A549 (cell line): ENCODE measurements at regions not wholly inside any gene's neighbourhood (a gene's known extent, or its start where the extent isn't known, plus 50 kb on each side); places are given as distances from the start of the nearest gene placed in this dataset.

ENCODE experiments used
- ATAC-seq, 2 experiments: fragments of 200-7000 bp in 1 of 2; fragments of >200 bp in 1 of 2; cut with Nextera tagmentation in 1 of 2; cut with Tn5 transposase in 1 of 2; 3 replicates each; pipeline versions ENCODE4 v1.8.0 to v1.9.1; 2018 to 2020; ENCODE audit warnings: mild to moderate bottlenecking in 1 of 2, moderate library complexity in 1 of 2
- CTCF ChIA-PET: fragments of 300-600 bp; sonication (Branson Sonifier 250); formaldehyde crosslinking; extraction: SDS; loops from one replicate; lab custom pipeline; 2021; ENCODE audit warnings: antibody characterized with exemption, inconsistent platforms; lab: Yijun Ruan, JAX
- POLR2A ChIA-PET: fragments of 350-600 bp; formaldehyde crosslinking; extraction: SDS; loops from one replicate; lab custom pipeline; 2021; ENCODE audit warnings: antibody characterized with exemption, inconsistent platforms; lab: Yijun Ruan, JAX
- DNase-seq, 2 experiments: peaks; one replicate each; pipeline versions ENCODE4 v3.0.0 to v3.0.0-alpha.2; 2011 to 2016; ENCODE audit warnings: low read depth in 1 of 2, low spot score in 1 of 2
- FAIRE-seq: peaks from 2 replicates; lab custom pipeline; 2011; peaks lifted over from hg19 to GRCh38; lab: Jason Lieb, UNC
- H3K27ac ChIP-seq, 2 experiments: fragments of >200 bp; sonication (Bioruptor Twin); formaldehyde crosslinking; 3 replicates each; pipeline ENCODE4 v1.5.1; 2016 to 2017
- H3K4me1 ChIP-seq: fragments of >200 bp; sonication (Bioruptor Twin); formaldehyde crosslinking; 3 replicates; pipeline ENCODE4 v1.6.1; 2016
- H3K4me2 ChIP-seq: fragments of >200 bp; sonication (Bioruptor Twin); formaldehyde crosslinking; 3 replicates; pipeline ENCODE4 v1.6.1; 2016
- H3K4me3 ChIP-seq: fragments of >200 bp; sonication (Bioruptor Twin); formaldehyde crosslinking; 3 replicates; pipeline ENCODE4 v1.5.1; 2016
- H3K9me3 ChIP-seq: fragments of >200 bp; sonication (Bioruptor Twin); formaldehyde crosslinking; 3 replicates; pipeline ENCODE4 v1.6.1; 2016
- CBX2 ChIP-seq: fragments of 200-600 bp; sonication (generic); IDR thresholded peaks from 2 replicates; pipeline ENCODE4 v1.6.1; 2016; ENCODE audit warnings: low read depth, mild to moderate bottlenecking, borderline replicate concordance
- CBX8 ChIP-seq: fragments of 200-600 bp; sonication (generic); IDR thresholded peaks from 2 replicates; pipeline ENCODE4 v1.6.1; 2016
- CHD2 ChIP-seq: fragments of 150-350 bp; IDR thresholded peaks from 2 replicates; pipeline ENCODE4 v1.6.1; 2014; ENCODE audit warnings: low read length; ENCODE audit not compliant: partially characterized antibody
- EHF ChIP-seq: fragments of 250-450 bp; sonication (Bioruptor Pico); IDR thresholded peaks from 2 replicates; pipeline ENCODE4 v1.5.0; 2020; ENCODE audit warnings: mild to moderate bottlenecking
- EHMT2 ChIP-seq: fragments of 200-600 bp; sonication (generic); IDR thresholded peaks from 2 replicates; pipeline ENCODE4 v1.6.1; 2016; ENCODE audit warnings: antibody characterized with exemption, low read depth, mild to moderate bottlenecking, moderate library complexity
- EP300 ChIP-seq, 2 experiments: fragments of >200 bp; sonication (Bioruptor Twin); formaldehyde crosslinking; IDR thresholded peaks; 2 replicates in 1 of 2; 3 replicates in 1 of 2; pipeline ENCODE4 v1.6.1; 2016 to 2017
- ESRRA ChIP-seq: fragments of 150-350 bp; IDR thresholded peaks from 2 replicates; pipeline ENCODE4 v1.6.1; 2014; ENCODE audit warnings: mild to moderate bottlenecking, low read length, borderline replicate concordance
- FOSB ChIP-seq: fragments of 250-450 bp; sonication (Bioruptor Pico); IDR thresholded peaks from 2 replicates; pipeline ENCODE4 v1.5.0; 2020; ENCODE audit warnings: mild to moderate bottlenecking, moderate library complexity
- FOXS1 ChIP-seq: fragments of 250-450 bp; sonication (Bioruptor Pico); IDR thresholded peaks from 2 replicates; pipeline ENCODE4 v1.5.0; 2020; ENCODE audit warnings: mild to moderate bottlenecking, moderate library complexity
- HDAC2 ChIP-seq: fragments of 200-600 bp; sonication (generic); IDR thresholded peaks from 2 replicates; pipeline ENCODE4 v1.6.1; 2016
- HEYL ChIP-seq: fragments of 250-450 bp; sonication (Bioruptor Pico); IDR thresholded peaks from 2 replicates; pipeline ENCODE4 v1.8.0; 2021; ENCODE audit warnings: mild to moderate bottlenecking, moderate library complexity
- HOXA7 ChIP-seq: fragments of 250-450 bp; sonication (Bioruptor Pico); IDR thresholded peaks from 2 replicates; pipeline ENCODE4 v1.5.0; 2020; ENCODE audit warnings: mild to moderate bottlenecking, moderate library complexity
- HOXB13 ChIP-seq: fragments of 250-450 bp; sonication (Bioruptor Pico); IDR thresholded peaks from 2 replicates; pipeline ENCODE4 v1.5.0; 2020; ENCODE audit warnings: low read depth, mild to moderate bottlenecking, moderate library complexity
- JUN ChIP-seq, 2 experiments: fragments of >200 bp; sonication (Bioruptor Twin); formaldehyde crosslinking; IDR thresholded peaks; 2 replicates in 1 of 2; 3 replicates in 1 of 2; pipeline ENCODE4 v1.6.1; 2016 to 2017
- MAFK ChIP-seq: fragments of 450-650 bp; IDR thresholded peaks from 2 replicates; pipeline ENCODE4 v1.6.1; 2014; ENCODE audit not compliant: partially characterized antibody
- NPAS2 ChIP-seq: fragments of 250-450 bp; sonication (Bioruptor Pico); IDR thresholded peaks from 2 replicates; pipeline ENCODE4 v1.8.0; 2022; ENCODE audit warnings: mild to moderate bottlenecking, moderate library complexity, borderline replicate concordance
- NR3C1 ChIP-seq: fragments of >200 bp; sonication (Bioruptor Twin); formaldehyde crosslinking; IDR thresholded peaks from 3 replicates; pipeline ENCODE4 v1.6.1; 2017
- PHF8 ChIP-seq: fragments of 200-600 bp; sonication (generic); IDR thresholded peaks from 2 replicates; pipeline ENCODE4 v1.6.1; 2016; ENCODE audit warnings: low read depth, mild to moderate bottlenecking, antibody characterized with exemption, moderate library complexity, borderline replicate concordance
- POLR2A ChIP-seq: IDR thresholded peaks from 2 replicates; pipeline ENCODE4 v1.6.1; 2012; ENCODE audit warnings: mild to moderate bottlenecking, low read length
- SMC3 ChIP-seq: fragments of >200 bp; sonication (Bioruptor Twin); formaldehyde crosslinking; IDR thresholded peaks from 3 replicates; pipeline ENCODE4 v1.6.1; 2018; ENCODE audit warnings: inconsistent platforms
- TFCP2L1 ChIP-seq: fragments of 250-450 bp; sonication (Bioruptor Pico); IDR thresholded peaks from 2 replicates; pipeline ENCODE4 v1.5.0; 2021; ENCODE audit warnings: mild to moderate bottlenecking
- ZC3H11A ChIP-seq: fragments of 450-650 bp; IDR thresholded peaks from 2 replicates; pipeline ENCODE4 v1.6.1; 2014; ENCODE audit warnings: antibody characterized with exemption, mild to moderate bottlenecking
- ZFP36 ChIP-seq: fragments of 450-650 bp; IDR thresholded peaks from 2 replicates; pipeline ENCODE4 v1.6.1; 2014; ENCODE audit warnings: borderline replicate concordance; ENCODE audit not compliant: partially characterized antibody
- ZSCAN20 ChIP-seq: fragments of 250-450 bp; sonication (Bioruptor Pico); IDR thresholded peaks from 2 replicates; pipeline ENCODE4 v1.8.0; 2022; ENCODE audit warnings: mild to moderate bottlenecking, moderate library complexity
- WGBS: methylation state at CpG from one replicate; pipeline ENCODE4 v1.1.6; 2017; ENCODE audit errors: missing lambda C conversion rate; 5-methylcytosine and 5-hydroxymethylcytosine counted together
- TF ChIP-seq, protein P1 (sequence below): fragments of 250-450 bp; sonication (Bioruptor Pico); IDR thresholded peaks from 2 replicates; pipeline ENCODE4 v1.5.0; 2021; ENCODE audit warnings: mild to moderate bottlenecking, moderate library complexity, borderline replicate concordance
- TF ChIP-seq, protein P2 (sequence below): fragments of 150-350 bp; IDR thresholded peaks from 2 replicates; pipeline ENCODE4 v1.6.1; 2014; ENCODE audit warnings: low read depth, mild to moderate bottlenecking, low read length
- TF ChIP-seq, protein P3 (sequence below): IDR thresholded peaks from 2 replicates; pipeline ENCODE4 v1.6.1; 2012
- TF ChIP-seq, protein P4 (sequence below): fragments of >200 bp; sonication (Bioruptor Twin); formaldehyde crosslinking; IDR thresholded peaks from 3 replicates; pipeline ENCODE4 v1.6.1; 2016
- TF ChIP-seq, protein P5 (sequence below): fragments of >200 bp; sonication (Bioruptor Twin); formaldehyde crosslinking; IDR thresholded peaks from 3 replicates; pipeline ENCODE4 v1.5.1; 2016
- TF ChIP-seq, protein P6 (sequence below): IDR thresholded peaks from 2 replicates; pipeline ENCODE4 v1.6.1; 2012

DNA sequence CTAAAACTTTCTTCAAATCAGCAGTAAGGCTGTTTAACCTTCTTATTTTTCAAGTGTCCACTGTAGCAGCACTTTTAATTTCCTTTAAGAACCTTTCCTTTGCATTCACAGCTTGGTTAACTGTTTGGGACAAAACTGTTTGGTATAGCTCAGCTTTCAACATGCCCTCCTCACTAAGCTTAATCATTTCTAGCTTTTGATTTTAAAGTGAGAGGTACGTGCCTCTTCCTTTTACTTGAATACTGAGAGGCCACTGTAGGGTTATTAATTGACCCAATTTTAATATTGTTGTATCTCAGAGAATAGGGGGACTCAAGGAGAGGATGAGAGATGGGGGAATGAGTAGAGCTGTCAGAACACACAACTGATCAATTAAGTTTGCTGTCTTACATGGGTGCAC is 129.5 kb upstream of the MMS22L start:
- CTCF ChIA-PET: no interaction called here

DNA sequence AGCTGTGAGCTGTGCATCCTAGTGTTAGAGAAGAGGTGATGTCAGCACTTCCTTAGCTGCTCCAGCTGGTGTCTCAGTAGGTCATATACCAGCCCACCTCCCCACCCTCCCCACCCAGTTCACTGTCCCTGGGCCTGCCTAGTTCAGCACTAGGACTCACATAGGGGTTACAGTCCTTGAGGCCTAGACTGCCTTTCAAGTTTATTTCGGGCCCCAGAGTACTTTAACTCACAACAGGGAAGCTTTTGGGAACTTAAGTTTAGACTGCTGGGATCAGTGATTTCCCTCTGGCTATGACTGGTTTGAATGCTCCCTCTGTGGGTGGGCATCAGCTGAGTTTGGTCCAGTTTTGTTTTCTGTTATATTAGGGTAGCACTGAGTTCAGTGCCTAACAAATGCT is 139.2 kb upstream of the MMS22L start:
- Histone ChIP-seq H3K4me2 (no peak overlapping the region), H3K4me1 (no peaks in the 10 kb centered on the region), H3K27ac (no peak overlapping the region), H3K9me3 (no peaks in the 10 kb centered on the region), H3K4me3 (no peak overlapping the region)
- CTCF ChIA-PET: no interaction called here
- FAIRE-seq: no peak
- TF ChIP-seq FOXS1 (CRISPR knock-in tag): no peak
- TF ChIP-seq NR3C1: no peak
- no peak for TF ChIP-seq ESRRA
- no peak for TF ChIP-seq TFCP2L1 (CRISPR knock-in tag)
- TF ChIP-seq CBX2: no peak
- no peak for TF ChIP-seq HOXB13
- TF ChIP-seq SMC3: no peak
- TF ChIP-seq EHMT2: no peak
- TF ChIP-seq HOXA7: no peak
- TF ChIP-seq FOSB (CRISPR knock-in tag): no peak
- WGBS: 0% methylated on average over 1 of the region's 1 CpG
- no peak for DNase-seq
- no peak for ATAC-seq
- POLR2A ChIA-PET: no interaction called here

More for the DNA sequence above, 129.5 kb upstream of the MMS22L start:
- H3K4me3 ChIP-seq: no peak overlapping the region
- FAIRE-seq (no peak), DNase-seq (no peak), ATAC-seq (no peak)
- H3K27ac ChIP-seq: no peak overlapping the region
- no peaks in the 10 kb centered on the region for H3K4me1 ChIP-seq
- TF ChIP-seq HDAC2: no peak
- no peak for TF ChIP-seq HEYL
- TF ChIP-seq, protein P1, sequence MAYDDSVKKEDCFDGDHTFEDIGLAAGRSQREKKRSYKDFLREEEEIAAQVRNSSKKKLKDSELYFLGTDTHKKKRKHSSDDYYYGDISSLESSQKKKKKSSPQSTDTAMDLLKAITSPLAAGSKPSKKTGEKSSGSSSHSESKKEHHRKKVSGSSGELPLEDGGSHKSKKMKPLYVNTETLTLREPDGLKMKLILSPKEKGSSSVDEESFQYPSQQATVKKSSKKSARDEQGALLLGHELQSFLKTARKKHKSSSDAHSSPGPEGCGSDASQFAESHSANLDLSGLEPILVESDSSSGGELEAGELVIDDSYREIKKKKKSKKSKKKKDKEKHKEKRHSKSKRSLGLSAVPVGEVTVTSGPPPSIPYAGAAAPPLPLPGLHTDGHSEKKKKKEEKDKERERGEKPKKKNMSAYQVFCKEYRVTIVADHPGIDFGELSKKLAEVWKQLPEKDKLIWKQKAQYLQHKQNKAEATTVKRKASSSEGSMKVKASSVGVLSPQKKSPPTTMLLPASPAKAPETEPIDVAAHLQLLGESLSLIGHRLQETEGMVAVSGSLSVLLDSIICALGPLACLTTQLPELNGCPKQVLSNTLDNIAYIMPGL (CRISPR knock-in tag): no peak
- TF ChIP-seq ZFP36: no peak
- TF ChIP-seq ZSCAN20 (CRISPR knock-in tag): no peak
- no peak for TF ChIP-seq NR3C1
- no peak for TF ChIP-seq ZC3H11A
- TF ChIP-seq SMC3: no peak
- TF ChIP-seq, protein P2, sequence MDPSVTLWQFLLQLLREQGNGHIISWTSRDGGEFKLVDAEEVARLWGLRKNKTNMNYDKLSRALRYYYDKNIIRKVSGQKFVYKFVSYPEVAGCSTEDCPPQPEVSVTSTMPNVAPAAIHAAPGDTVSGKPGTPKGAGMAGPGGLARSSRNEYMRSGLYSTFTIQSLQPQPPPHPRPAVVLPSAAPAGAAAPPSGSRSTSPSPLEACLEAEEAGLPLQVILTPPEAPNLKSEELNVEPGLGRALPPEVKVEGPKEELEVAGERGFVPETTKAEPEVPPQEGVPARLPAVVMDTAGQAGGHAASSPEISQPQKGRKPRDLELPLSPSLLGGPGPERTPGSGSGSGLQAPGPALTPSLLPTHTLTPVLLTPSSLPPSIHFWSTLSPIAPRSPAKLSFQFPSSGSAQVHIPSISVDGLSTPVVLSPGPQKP: no peak
- no peaks in the 10 kb centered on the region for H3K9me3 ChIP-seq
- POLR2A ChIA-PET: interaction anchor here (0.6 kb wide), 1 partner anchor 69 kb away, joined by 6 read pairs; no protein-coding TSS in a partner anchor
- WGBS: 0% methylated on average over 1 of the region's 1 CpG
- H3K4me2 ChIP-seq: no peak overlapping the region

DNA sequence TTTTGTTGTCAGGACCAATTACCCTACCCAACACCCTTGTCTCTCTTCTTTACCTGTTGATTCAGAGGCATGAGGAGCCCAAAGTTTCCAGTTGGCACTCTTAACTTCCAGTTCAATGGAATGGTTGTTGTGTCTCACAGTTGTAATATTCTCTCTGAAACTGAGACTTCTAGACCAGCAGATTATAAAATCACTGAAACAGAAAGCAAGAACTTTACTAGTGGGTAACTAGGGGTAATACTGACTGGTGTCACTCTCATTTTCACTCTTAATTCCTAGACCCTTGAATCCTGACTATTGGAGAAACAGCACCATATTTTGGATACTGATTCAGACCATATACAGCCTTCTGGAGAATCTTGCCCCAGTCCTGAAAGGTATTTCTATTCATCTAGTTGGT is 140.2 kb upstream of the MMS22L start:
- Histone ChIP-seq H3K9me3 (no peaks in the 10 kb centered on the region), H3K4me2 (no peak overlapping the region), H3K27ac (no peak overlapping the region), H3K4me3 (no peak overlapping the region), H3K4me1 (no peaks in the 10 kb centered on the region)
- POLR2A ChIA-PET: no interaction called here
- CTCF ChIA-PET: no interaction called here
- DNase-seq: no peak
- ATAC-seq: no peak
- FAIRE-seq: no peak
- no peak for TF ChIP-seq NPAS2 (CRISPR knock-in tag)
- TF ChIP-seq EHF (CRISPR knock-in tag): no peak
- TF ChIP-seq ZC3H11A: no peak
- no peak for TF ChIP-seq POLR2A
- no peak for TF ChIP-seq FOXS1 (CRISPR knock-in tag)
- TF ChIP-seq, protein P3, sequence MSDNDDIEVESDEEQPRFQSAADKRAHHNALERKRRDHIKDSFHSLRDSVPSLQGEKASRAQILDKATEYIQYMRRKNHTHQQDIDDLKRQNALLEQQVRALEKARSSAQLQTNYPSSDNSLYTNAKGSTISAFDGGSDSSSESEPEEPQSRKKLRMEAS: no peak
- TF ChIP-seq, protein P4, sequence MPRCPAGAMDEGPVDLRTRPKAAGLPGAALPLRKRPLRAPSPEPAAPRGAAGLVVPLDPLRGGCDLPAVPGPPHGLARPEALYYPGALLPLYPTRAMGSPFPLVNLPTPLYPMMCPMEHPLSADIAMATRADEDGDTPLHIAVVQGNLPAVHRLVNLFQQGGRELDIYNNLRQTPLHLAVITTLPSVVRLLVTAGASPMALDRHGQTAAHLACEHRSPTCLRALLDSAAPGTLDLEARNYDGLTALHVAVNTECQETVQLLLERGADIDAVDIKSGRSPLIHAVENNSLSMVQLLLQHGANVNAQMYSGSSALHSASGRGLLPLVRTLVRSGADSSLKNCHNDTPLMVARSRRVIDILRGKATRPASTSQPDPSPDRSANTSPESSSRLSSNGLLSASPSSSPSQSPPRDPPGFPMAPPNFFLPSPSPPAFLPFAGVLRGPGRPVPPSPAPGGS: no peak
- TF ChIP-seq CBX8: no peak
- no peak for TF ChIP-seq PHF8
- TF ChIP-seq, protein P2: no peak
- no peak for TF ChIP-seq EP300 (IDR thresholded peaks at IDR 0.05)
- no peak for TF ChIP-seq CHD2
- no peak for TF ChIP-seq HOXB13
- TF ChIP-seq MAFK: no peak
- no peak for TF ChIP-seq JUN (IDR thresholded peaks at IDR 0.05)
- TF ChIP-seq, protein P5, sequence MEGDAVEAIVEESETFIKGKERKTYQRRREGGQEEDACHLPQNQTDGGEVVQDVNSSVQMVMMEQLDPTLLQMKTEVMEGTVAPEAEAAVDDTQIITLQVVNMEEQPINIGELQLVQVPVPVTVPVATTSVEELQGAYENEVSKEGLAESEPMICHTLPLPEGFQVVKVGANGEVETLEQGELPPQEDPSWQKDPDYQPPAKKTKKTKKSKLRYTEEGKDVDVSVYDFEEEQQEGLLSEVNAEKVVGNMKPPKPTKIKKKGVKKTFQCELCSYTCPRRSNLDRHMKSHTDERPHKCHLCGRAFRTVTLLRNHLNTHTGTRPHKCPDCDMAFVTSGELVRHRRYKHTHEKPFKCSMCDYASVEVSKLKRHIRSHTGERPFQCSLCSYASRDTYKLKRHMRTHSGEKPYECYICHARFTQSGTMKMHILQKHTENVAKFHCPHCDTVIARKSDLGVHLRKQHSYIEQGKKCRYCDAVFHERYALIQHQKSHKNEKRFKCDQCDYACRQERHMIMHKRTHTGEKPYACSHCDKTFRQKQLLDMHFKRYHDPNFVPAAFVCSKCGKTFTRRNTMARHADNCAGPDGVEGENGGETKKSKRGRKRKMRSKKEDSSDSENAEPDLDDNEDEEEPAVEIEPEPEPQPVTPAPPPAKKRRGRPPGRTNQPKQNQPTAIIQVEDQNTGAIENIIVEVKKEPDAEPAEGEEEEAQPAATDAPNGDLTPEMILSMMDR: no peak
- TF ChIP-seq, protein P6, sequence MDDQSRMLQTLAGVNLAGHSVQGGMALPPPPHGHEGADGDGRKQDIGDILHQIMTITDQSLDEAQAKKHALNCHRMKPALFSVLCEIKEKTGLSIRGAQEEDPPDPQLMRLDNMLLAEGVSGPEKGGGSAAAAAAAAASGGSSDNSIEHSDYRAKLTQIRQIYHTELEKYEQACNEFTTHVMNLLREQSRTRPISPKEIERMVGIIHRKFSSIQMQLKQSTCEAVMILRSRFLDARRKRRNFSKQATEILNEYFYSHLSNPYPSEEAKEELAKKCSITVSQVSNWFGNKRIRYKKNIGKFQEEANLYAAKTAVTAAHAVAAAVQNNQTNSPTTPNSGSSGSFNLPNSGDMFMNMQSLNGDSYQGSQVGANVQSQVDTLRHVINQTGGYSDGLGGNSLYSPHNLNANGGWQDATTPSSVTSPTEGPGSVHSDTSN: no peak
